ENCODE measurements at regions not wholly inside any gene's neighbourhood (a gene's known extent, or its start where the extent isn't known, plus 50 kb on each side); places are given as distances from the start of the nearest gene placed in this dataset.

- TF ChIP-seq EZH2 (IDR thresholded peaks at IDR 0.05) (no peak), TCF7L2 (IDR thresholded peaks at IDR 0.05; ENCODE audit: borderline replicate concordance, extremely low read depth, insufficient read depth, insufficient read length) (no peak), ZFX (IDR thresholded peaks at IDR 0.05) (no peak), EZH2phosphoT487 (IDR thresholded peaks at IDR 0.05; ENCODE audit: borderline replicate concordance) (no peak), POLR2A (IDR thresholded peaks at IDR 0.05; ENCODE audit: borderline replicate concordance, extremely low read depth, insufficient read depth, insufficient read length) (no peak)
These were observed 213.5 kb upstream of the RND3 start (continued) for GRCh38 chr2:150700666-150701580.

DNA sequence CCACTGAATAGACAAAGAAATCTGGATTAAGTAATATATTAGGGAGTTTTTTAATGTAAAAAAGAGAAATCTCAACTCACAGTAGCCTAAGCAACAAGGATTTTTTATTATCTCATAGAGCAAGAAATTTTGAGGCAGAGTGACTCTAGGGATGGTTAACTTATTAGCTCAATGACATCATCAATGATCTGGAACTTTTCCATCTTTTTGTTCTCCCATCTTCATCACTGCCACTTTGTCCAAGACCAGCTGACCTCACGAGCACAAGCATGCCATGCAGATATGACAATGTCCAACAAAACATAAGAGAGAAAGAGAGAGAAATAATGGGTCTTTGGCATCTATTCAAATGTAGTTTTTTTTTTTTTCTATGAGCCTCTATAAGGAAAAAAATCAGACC lies 211.8 kb upstream of the RND3 start:
- ChIA-PET RAD21 (ENCODE audit: low non-redundant PET in 1 of 2, low total read pairs in 2 of 2, uncharacterized antibody in 2 of 2, unreplicated experiment in 2 of 2) (no interaction called here), CTCF (no interaction called here), POLR2A (no interaction called here)
- Histone ChIP-seq H3K4me3 (replicated peaks in 1 of 2; ENCODE audit: low read depth in 1 of 2, low read length in 2 of 2) (no peak overlapping the region), H3K79me2 (ENCODE audit: insufficient read depth, low read length) (no peaks in the 10 kb centered on the region), H3K9me3 (ENCODE audit: control insufficient read depth in 1 of 2, insufficient read depth in 1 of 2, low read depth in 1 of 2, low read length in 2 of 2) (no peaks in the 10 kb centered on the region), H3K36me3 (ENCODE audit: control insufficient read depth in 1 of 2, insufficient read depth in 2 of 2, low read length in 2 of 2) (no peaks in the 10 kb centered on the region), H3K4me2 (ENCODE audit: low read length) (no peak overlapping the region), H3K9me2 (ENCODE audit: insufficient read depth) (no peaks in the 10 kb centered on the region), H3K27ac (ENCODE audit: low read depth, low read length) (no peak overlapping the region), H2AFZ (ENCODE audit: low read depth, low read length, poor library complexity, severe bottlenecking) (no peak overlapping the region), H4K20me1 (ENCODE audit: insufficient read depth) (no peaks in the 10 kb centered on the region), H3K27me3 (ENCODE audit: insufficient read depth, low read length) (no peaks in the 10 kb centered on the region), H3K9ac (ENCODE audit: low read length) (no peak overlapping the region), H3K4me1 (ENCODE audit: control insufficient read depth in 1 of 2, insufficient read depth in 2 of 2, low read length in 2 of 2) (no peaks in the 10 kb centered on the region)
- no peak for ATAC-seq
- no peak for DNase-seq (ENCODE audit: low read depth, low spot score)
- no TSS peak for BruUV-seq (replicated peaks)
- TF ChIP-seq ZBTB33 (IDR thresholded peaks at IDR 0.05; ENCODE audit: extremely low read depth, insufficient replicate concordance, low read length) (no peak), ZNF274 (IDR thresholded peaks at IDR 0.05; ENCODE audit: low read depth, low read length) (no peak), MAX (IDR thresholded peaks at IDR 0.05) (no peak), ZFX (IDR thresholded peaks at IDR 0.05) (no peak), JUND (IDR thresholded peaks at IDR 0.05) (no peak), EZH2phosphoT487 (IDR thresholded peaks at IDR 0.05; ENCODE audit: borderline replicate concordance) (no peak)
- TF ChIP-seq, protein P1, sequence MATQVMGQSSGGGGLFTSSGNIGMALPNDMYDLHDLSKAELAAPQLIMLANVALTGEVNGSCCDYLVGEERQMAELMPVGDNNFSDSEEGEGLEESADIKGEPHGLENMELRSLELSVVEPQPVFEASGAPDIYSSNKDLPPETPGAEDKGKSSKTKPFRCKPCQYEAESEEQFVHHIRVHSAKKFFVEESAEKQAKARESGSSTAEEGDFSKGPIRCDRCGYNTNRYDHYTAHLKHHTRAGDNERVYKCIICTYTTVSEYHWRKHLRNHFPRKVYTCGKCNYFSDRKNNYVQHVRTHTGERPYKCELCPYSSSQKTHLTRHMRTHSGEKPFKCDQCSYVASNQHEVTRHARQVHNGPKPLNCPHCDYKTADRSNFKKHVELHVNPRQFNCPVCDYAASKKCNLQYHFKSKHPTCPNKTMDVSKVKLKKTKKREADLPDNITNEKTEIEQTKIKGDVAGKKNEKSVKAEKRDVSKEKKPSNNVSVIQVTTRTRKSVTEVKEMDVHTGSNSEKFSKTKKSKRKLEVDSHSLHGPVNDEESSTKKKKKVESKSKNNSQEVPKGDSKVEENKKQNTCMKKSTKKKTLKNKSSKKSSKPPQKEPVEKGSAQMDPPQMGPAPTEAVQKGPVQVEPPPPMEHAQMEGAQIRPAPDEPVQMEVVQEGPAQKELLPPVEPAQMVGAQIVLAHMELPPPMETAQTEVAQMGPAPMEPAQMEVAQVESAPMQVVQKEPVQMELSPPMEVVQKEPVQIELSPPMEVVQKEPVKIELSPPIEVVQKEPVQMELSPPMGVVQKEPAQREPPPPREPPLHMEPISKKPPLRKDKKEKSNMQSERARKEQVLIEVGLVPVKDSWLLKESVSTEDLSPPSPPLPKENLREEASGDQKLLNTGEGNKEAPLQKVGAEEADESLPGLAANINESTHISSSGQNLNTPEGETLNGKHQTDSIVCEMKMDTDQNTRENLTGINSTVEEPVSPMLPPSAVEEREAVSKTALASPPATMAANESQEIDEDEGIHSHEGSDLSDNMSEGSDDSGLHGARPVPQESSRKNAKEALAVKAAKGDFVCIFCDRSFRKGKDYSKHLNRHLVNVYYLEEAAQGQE (IDR thresholded peaks at IDR 0.05; ENCODE audit: low read depth), result no peak
- intact Hi-C loops (cut with micrococcal nuclease), result no loop called here
